SH-SY5Y (cell line): ENCODE measurements at regions not wholly inside any gene's neighbourhood (a gene's known extent, or its start where the extent isn't known, plus 50 kb on each side); places are given as distances from the start of the nearest gene placed in this dataset.

Source experiments
- GATA2 ChIP-seq: IDR thresholded peaks from 2 replicates; pipeline ENCODE4 v1.6.1; 2011; ENCODE audit warnings: mild to moderate bottlenecking, low read depth, low read length
- GATA3 ChIP-seq: IDR thresholded peaks from 2 replicates; pipeline ENCODE4 v1.6.1; 2011; ENCODE audit warnings: low read depth, mild to moderate bottlenecking, low read length, moderate library complexity

DNA sequence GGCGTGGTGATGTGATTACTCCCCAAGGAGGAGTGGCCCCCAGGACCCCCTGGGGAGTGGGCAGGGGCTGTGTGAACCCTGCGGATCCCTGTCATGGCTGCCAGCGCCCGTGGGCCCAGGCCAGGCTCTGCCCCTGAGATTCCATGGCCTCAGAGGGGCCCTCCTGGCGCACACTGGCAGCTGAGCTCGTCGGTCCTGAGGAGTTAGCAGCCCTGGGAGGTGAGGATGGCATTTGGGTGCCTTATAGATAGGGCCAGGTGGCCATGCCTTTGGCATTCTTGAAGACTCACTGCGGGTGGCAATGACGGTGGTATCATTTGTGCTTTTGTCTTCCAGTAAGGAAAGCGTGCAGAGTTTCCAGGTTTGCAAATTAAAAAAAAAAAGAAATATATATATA lies 146.8 kb upstream of the GSE1 start:
- TF ChIP-seq GATA3 (no peak), GATA2 (no peak)

- no peak for TF ChIP-seq GATA2
- TF ChIP-seq GATA3: no peak
These were observed 146.1 kb upstream of the GSE1 start for GRCh38 chr16:85466989-85467388.

GRCh38 chr16:85469929-85470590 lies 143.1 kb upstream of the GSE1 start:
- TF ChIP-seq GATA2 (no peak), GATA3 (no peak)

- TF ChIP-seq GATA2 (no peak), GATA3 (no peak)
These were observed 142.2 kb upstream of the GSE1 start for GRCh38 chr16:85470873-85471272.

DNA sequence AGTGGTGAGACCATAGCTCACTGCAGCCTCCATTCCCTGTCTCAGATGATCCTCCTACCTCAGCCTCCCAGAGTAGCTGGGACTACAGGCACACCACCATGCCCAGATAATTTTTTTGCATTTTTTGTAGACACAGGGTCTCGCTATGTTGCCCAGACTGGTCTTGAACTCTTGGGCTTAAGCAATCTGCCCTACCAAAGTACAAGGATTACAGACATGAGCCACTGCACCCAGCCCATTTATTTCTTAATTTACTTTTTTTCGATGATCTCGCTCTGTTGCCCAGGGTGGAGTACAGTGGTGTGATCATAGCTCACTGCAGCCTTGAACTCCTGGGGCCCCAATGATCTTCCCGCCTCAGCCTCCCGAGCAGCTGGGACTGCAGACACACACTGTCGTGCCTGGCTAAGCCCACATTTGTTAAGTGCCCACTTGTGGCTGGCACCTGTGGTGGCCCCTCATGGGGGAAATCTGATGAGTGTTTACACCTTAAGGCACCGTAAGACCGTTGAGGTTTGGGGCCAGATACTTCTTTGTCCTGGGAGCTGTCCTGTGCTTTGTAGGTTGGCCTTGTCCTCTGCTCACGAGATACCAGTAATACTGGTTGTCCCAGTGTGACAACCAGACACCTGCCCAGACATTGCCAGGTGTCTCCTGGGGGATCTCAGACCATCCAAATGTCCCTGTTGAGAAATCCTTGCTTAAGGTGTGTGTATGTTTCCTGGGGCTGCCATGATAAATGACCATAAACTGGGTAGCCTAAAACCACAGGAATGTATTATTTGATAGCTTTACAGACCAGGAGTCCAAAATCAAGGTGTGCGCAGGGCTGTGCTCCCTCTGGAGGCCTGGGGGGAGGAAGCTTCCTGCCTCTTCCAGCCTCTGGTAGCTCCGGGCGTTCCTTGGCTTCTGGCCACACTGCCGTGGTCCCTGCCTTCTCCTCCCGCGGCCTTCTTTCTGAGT lies 141.4 kb upstream of the GSE1 start:
- TF ChIP-seq GATA2 (no peak), GATA3 (no peak)

DNA sequence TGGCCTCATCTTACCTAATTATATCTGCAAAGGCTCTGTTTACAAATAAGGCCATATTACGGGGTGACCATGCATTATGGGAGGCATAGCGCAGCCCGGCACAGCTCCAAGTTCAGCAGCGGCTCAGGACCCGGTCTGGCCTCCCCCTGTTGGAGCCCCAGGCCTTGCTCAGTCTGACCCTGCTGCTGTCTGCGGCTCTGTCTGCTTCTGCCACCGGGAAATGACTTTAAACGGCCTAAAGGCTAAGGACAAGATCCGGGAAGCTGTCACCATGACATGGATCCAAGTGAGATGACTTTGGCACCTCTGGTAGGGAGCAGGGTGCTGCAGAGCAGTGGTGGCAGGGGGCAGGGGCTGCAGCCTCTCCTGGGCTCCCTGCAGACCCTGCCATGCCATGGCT lies 140.6 kb upstream of the GSE1 start:
- no peak for TF ChIP-seq GATA2
- TF ChIP-seq GATA3: no peak

DNA sequence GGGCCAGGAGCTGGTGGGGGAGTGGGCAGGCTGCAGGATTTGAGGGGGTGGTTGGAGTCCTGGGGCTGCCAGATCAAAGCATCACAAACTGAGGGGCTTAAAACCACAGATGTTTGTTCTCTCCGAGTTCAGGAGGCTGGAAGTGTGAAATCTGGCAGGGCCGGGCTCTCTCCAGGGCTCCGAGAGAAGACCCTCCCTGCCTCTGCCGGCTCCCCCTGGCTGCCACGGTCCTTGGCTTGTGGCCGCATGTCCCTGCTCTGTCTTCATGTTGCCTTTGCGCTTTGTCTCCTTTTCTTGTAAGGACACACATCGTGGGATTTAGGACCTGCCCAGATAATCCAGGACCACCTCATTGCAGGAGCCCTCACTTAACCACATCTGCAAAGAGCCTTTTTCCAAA lies 139.8 kb upstream of the GSE1 start:
- TF ChIP-seq GATA2 (no peak), GATA3 (no peak)

DNA sequence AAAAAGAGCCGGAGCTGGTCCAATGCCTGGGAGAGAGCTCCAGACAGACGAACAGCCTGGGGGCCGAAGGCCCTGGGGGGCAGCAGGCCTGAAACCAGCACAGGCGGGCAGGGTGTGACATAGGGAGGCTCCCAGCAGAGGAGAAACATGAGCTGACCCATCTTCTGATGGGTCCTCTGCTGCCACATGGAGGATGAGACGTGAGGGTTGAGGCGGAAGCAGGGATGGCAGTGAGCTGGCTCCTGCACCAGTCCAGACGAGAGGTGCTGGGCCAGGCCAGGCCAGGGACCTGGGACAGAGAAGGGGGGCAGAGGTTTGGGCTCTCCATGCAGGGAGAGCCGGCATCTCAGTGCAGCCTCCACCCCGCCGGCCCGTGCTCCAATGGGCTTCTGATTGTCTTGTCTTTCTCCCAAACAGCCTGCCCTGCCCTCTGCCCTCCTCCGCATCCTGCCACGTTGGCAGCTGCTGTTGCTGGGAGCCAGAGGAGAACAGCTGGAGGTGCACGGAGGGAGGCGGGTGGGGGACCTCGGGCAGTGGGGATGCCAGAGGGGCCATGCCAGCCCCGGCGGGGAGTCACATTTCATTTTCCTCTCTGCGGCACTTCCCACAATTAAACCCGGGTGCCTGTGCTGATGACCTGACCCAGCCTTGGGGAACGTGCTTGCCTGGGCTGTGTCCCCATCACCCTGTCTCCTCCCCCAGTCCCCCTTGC lies 139.1 kb upstream of the GSE1 start:
- TF ChIP-seq GATA2 (no peak), GATA3 (no peak)

- TF ChIP-seq GATA3 (no peak), GATA2 (peak; percentile 30; the same call in 1 of the 2 replicates)
These were observed 138.4 kb upstream of the GSE1 start for GRCh38 chr16:85474621-85475217.

GRCh38 chr16:85475233-85475632 lies 137.9 kb upstream of the GSE1 start:
- no peak for TF ChIP-seq GATA3
- no peak for TF ChIP-seq GATA2

- no peak for TF ChIP-seq GATA3
These were observed 137.3 kb upstream of the GSE1 start for GRCh38 chr16:85475691-85476300.

DNA sequence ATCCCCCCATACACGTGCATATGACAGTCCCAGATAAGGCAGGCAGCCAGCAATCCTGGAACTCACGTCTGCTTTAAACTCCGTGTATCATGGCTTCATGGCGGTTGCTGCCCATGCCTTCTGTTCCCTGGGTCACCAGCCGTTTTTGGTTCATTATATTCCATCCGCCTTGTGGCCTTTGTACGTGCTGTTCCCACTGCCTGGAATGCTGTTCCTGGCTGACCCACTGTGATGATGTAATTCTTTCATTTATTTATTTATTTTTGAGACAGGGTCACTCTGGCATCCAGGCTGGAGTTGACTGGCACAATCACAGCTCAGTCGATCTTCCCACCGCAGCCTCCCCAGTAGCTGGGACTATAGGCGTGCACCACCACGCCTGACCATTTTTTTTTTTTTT lies 136.7 kb upstream of the GSE1 start:
- TF ChIP-seq GATA3 (no peak), GATA2 (no peak)

DNA sequence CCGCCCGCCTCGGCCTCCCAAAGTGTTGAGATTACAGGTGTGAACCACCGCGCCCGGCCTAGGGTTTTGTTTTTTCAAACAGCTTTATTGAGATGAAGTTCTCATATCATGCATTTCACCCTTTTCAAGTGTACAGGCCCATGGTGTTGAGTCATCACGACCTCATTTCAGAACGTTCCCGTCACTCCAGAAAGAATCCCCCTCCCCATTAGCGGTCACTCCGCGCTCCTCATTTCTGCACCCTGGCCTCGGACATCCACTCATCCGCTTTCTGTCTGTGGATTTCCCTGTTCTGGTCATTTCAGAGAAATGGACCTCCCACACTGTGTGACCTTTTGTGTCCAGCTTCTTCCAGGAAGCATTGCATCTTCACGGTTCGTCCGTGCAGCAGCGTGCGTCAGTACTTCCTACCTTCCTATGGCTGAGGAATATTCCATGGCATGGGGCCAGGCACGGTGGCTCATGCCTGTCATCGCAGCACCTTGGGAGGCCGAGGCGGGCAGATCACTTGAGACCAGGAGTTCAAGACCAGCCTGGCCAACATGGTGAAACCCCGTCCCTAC lies 135.2 kb upstream of the GSE1 start:
- TF ChIP-seq GATA3: no peak
- no peak for TF ChIP-seq GATA2
